ENCODE measurements at regions not wholly inside any gene's neighbourhood (a gene's known extent, or its start where the extent isn't known, plus 50 kb on each side); places are given as distances from the start of the nearest gene placed in this dataset.

GRCh38 chr20:52791091-52791490, 181.1 kb upstream of the TSHZ2 start:
- FAIRE-seq (no peak), ATAC-seq (no peak)

GRCh38 chr20:52789716-52790115, 182.4 kb upstream of the TSHZ2 start:
- ChIA-PET RAD21 (ENCODE audit: unreplicated experiment) (no interaction called here), POLR2A (no interaction called here)
- BruUV-seq (replicated peaks): no TSS peak

More at GRCh38 chr20:52791091-52791490, 181.1 kb upstream of the TSHZ2 start:
- no peak for DNase-seq (ENCODE audit: low read depth, low spot score)
- no peaks in the 10 kb centered on the region for H3K36me3 ChIP-seq (ENCODE audit: control insufficient read depth in 2 of 2, insufficient read depth in 2 of 2, low read length in 1 of 2)
- H4K20me1 ChIP-seq (ENCODE audit: control insufficient read depth, insufficient read depth): no peaks in the 10 kb centered on the region
- no peaks in the 10 kb centered on the region for H3K27me3 ChIP-seq (replicated peaks in 1 of 2; ENCODE audit: control insufficient read depth in 2 of 2, insufficient read depth in 2 of 2, low read length in 1 of 2)
- ChIA-PET RAD21 (ENCODE audit: unreplicated experiment) (no interaction called here), SMC1A (ENCODE audit: uncharacterized antibody, unreplicated experiment) (interaction anchor here (1.0 kb wide), 1 partner anchor 8 kb away, joined by 3 read pairs; no protein-coding TSS in a partner anchor), CTCF (interaction anchor here (1.2 kb wide), 1 partner anchor 357 kb away, joined by 3 read pairs; no protein-coding TSS in a partner anchor), POLR2A (no interaction called here)
- in situ Hi-C loops (cut with MboI) (no loop called here), intact Hi-C loops (cut with micrococcal nuclease; ENCODE audit: unreplicated experiment) (no loop called here)
- no peak overlapping the region for H3K4me3 ChIP-seq
- TF ChIP-seq ZNF207 (IDR thresholded peaks at IDR 0.05; ENCODE audit: borderline replicate concordance) (no peak), NBN (IDR thresholded peaks at IDR 0.05) (no peak), BACH1 (IDR thresholded peaks at IDR 0.05; ENCODE audit: borderline replicate concordance) (no peak)
- BruUV-seq (replicated peaks): no TSS peak
- 0% methylated on average over 1 of the region's 1 CpG for WGBS (ENCODE audit: insufficient coverage, insufficient replicate concordance, low lambda C conversion rate, missing lambda C conversion rate)
- H3K27ac ChIP-seq (ENCODE audit: control insufficient read depth, insufficient read depth): no peak overlapping the region
- H3K9me3 ChIP-seq (replicated peaks; ENCODE audit: control insufficient read depth, insufficient read depth, low read length): no peaks in the 10 kb centered on the region
- H2AFZ ChIP-seq (ENCODE audit: control insufficient read depth, low read depth, low read length): no peak overlapping the region
- no peaks in the 10 kb centered on the region for H3K4me1 ChIP-seq (ENCODE audit: control insufficient read depth, insufficient read depth, low read length)
- H3K4me2 ChIP-seq (ENCODE audit: control insufficient read depth, insufficient read depth): no peak overlapping the region
- no peaks in the 10 kb centered on the region for H3K79me2 ChIP-seq (ENCODE audit: control insufficient read depth, insufficient read depth, low read length)
- no peak overlapping the region for H3K9ac ChIP-seq (ENCODE audit: control insufficient read depth, insufficient read depth, low read length)

More at GRCh38 chr20:52789716-52790115, 182.4 kb upstream of the TSHZ2 start:
- TF ChIP-seq NFXL1 (IDR thresholded peaks at IDR 0.05; ENCODE audit: borderline replicate concordance): no peak
- TF ChIP-seq STAT3 (IDR thresholded peaks at IDR 0.05; ENCODE audit: low read depth, low read length): no peak
- no peak for TF ChIP-seq HDGF (IDR thresholded peaks at IDR 0.05)
- no peak for TF ChIP-seq NRF1 (conservative IDR thresholded peaks at IDR 0.05; ENCODE audit: low read depth, low read length)
- TF ChIP-seq POLR2AphosphoS5 (IDR thresholded peaks at IDR 0.05; ENCODE audit: low read length): no peak
- TF ChIP-seq HDAC2 (IDR thresholded peaks at IDR 0.05): no peak
- TF ChIP-seq FOXM1 (IDR thresholded peaks at IDR 0.05; ENCODE audit: low read depth, low read length): no peak
- no peak for TF ChIP-seq CBFB (IDR thresholded peaks at IDR 0.05; ENCODE audit: low read depth)
- no peak for TF ChIP-seq MYB (IDR thresholded peaks at IDR 0.05; ENCODE audit: borderline replicate concordance, low read depth, low read length)
- TF ChIP-seq SPI1 (IDR thresholded peaks at IDR 0.05; ENCODE audit: borderline replicate concordance, insufficient read depth, low read depth, low read length): no peak
- no peak for TF ChIP-seq ZBTB33 (IDR thresholded peaks at IDR 0.05)
- no peak for TF ChIP-seq CHD1 (IDR thresholded peaks at IDR 0.05; ENCODE audit: low read depth, low read length)
- no peak for TF ChIP-seq IKZF2 (IDR thresholded peaks at IDR 0.05)
- no peak for TF ChIP-seq ZNF622 (IDR thresholded peaks at IDR 0.05)
- no peak for TF ChIP-seq POU2F2 (IDR thresholded peaks at IDR 0.05; ENCODE audit: borderline replicate concordance, low read depth, low read length)
- Histone ChIP-seq H4K20me1 (ENCODE audit: control insufficient read depth, insufficient read depth) (no peaks in the 10 kb centered on the region), H3K4me2 (ENCODE audit: control insufficient read depth, insufficient read depth) (no peak overlapping the region), H3K9me3 (replicated peaks; ENCODE audit: control insufficient read depth, insufficient read depth, low read length) (no peaks in the 10 kb centered on the region), H3K27ac (ENCODE audit: control insufficient read depth, insufficient read depth) (no peak overlapping the region), H3K9ac (ENCODE audit: control insufficient read depth, insufficient read depth, low read length) (no peak overlapping the region), H3K79me2 (ENCODE audit: control insufficient read depth, insufficient read depth, low read length) (no peaks in the 10 kb centered on the region), H2AFZ (ENCODE audit: control insufficient read depth, low read depth, low read length) (no peak overlapping the region), H3K4me1 (ENCODE audit: control insufficient read depth, insufficient read depth, low read length) (no peaks in the 10 kb centered on the region), H3K36me3 (ENCODE audit: control insufficient read depth in 2 of 2, insufficient read depth in 2 of 2, low read length in 1 of 2) (no peaks in the 10 kb centered on the region), H3K27me3 (replicated peaks in 1 of 2; ENCODE audit: control insufficient read depth in 2 of 2, insufficient read depth in 2 of 2, low read length in 1 of 2) (no peaks in the 10 kb centered on the region), H3K4me3 (no peak overlapping the region)
- ChIA-PET CTCF (no interaction called here), SMC1A (ENCODE audit: uncharacterized antibody, unreplicated experiment) (no interaction called here)
- DNase-seq (ENCODE audit: low read depth, low spot score): no peak
- in situ Hi-C loops (cut with MboI) (no loop called here), intact Hi-C loops (cut with micrococcal nuclease; ENCODE audit: unreplicated experiment) (no loop called here)
- WGBS (ENCODE audit: insufficient coverage, insufficient replicate concordance, low lambda C conversion rate, missing lambda C conversion rate): 87% methylated on average over 2 of the region's 2 CpGs
- FAIRE-seq: no peak
- no peak for ATAC-seq

Data from GM12878 (cell line).